ENCODE measurements at regions not wholly inside any gene's neighbourhood (a gene's known extent, or its start where the extent isn't known, plus 50 kb on each side); places are given as distances from the start of the nearest gene placed in this dataset.

DNA sequence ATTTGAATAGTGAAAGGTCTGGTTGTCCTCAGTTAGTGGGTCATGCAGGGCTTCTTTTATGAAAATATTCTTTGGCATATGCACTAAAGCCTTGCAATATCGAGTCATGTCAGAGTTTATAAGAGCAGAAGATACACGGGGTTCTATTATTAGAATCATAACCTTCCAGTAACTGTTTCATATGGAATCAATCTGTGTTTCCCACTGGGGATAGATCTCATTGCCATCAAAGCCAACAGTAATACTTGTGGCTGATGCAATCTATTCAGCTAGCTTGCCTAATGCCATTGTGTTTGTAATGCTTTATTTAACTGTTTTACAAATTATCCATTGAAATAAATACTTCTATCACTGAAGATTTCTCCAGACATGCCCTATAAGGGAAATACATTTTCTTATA lies 746.9 kb upstream of the PCDH9 start (continued):
- TF ChIP-seq ZBTB1 (tag by site-specific recombination; IDR thresholded peaks at IDR 0.05) (no peak), TRIM28 (IDR thresholded peaks at IDR 0.05; ENCODE audit: borderline replicate concordance, low read length) (no peak), ZIC2 (tag by site-specific recombination; IDR thresholded peaks at IDR 0.05) (no peak), PRDM10 (tag by site-specific recombination; IDR thresholded peaks at IDR 0.05) (no peak), ZNF302 (tag by site-specific recombination; IDR thresholded peaks at IDR 0.05; ENCODE audit: low read depth) (no peak)

DNA sequence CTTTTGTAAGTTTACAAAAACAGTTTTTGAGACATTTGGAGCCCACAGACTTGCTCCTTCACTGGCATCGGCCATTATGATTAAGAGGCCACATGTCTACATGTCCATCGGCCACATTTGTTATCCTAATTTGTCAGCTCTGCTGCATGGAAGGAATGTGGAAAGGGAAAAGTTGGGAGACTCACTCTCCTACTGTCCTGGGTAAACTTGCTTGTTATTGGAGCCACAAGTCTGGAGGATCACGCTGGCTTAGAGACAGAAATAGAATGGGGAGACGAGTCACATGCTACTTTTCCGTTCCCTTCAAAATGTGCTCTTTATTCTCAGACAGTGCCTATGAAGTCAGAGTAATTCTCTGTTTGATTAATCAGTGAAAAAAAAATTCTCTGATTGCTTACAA lies 741.2 kb upstream of the PCDH9 start:
- no peaks in the 10 kb centered on the region for H3K9me3 ChIP-seq (ENCODE audit: control insufficient read depth, insufficient read depth, low read depth, low read length)
- ChIA-PET CTCF (interaction anchor here (0.6 kb wide), 1 partner anchor 40 kb away, joined by 3 read pairs; no protein-coding TSS in a partner anchor), POLR2A (no interaction called here)
- no peaks in the 10 kb centered on the region for H3K4me1 ChIP-seq (ENCODE audit: control insufficient read depth, insufficient read depth, low read length)
- H3K4me3 ChIP-seq (ENCODE audit: low read depth, low read length), result no peak overlapping the region
- no peaks in the 10 kb centered on the region for H3K36me3 ChIP-seq (ENCODE audit: control insufficient read depth in 2 of 2, insufficient read depth in 1 of 2, low read length in 2 of 2)
- H3K27ac ChIP-seq (ENCODE audit: extremely low read depth, low read depth, low read length), result no peak overlapping the region
- TF ChIP-seq ZNF398 (tag by site-specific recombination; IDR thresholded peaks at IDR 0.05), result no peak
- TF ChIP-seq INSM2 (tag by site-specific recombination; IDR thresholded peaks at IDR 0.05), result no peak
- TF ChIP-seq ZNF639 (tag by site-specific recombination; IDR thresholded peaks at IDR 0.05), result no peak
- TF ChIP-seq ZNF768 (tag by site-specific recombination; IDR thresholded peaks at IDR 0.05), result no peak
- TF ChIP-seq ZNF629 (tag by site-specific recombination; IDR thresholded peaks at IDR 0.05), result no peak
- TF ChIP-seq ZNF211 (tag by site-specific recombination; IDR thresholded peaks at IDR 0.05; ENCODE audit: low read depth), result no peak
- no peak for TF ChIP-seq ZNF747 (tag by site-specific recombination; IDR thresholded peaks at IDR 0.05)
- no peak for TF ChIP-seq ZBTB17 (tag by site-specific recombination; IDR thresholded peaks at IDR 0.05)
- no peak for TF ChIP-seq ZNF501 (tag by site-specific recombination; IDR thresholded peaks at IDR 0.05)
- TF ChIP-seq ZNF692 (tag by site-specific recombination; IDR thresholded peaks at IDR 0.05), result no peak
- TF ChIP-seq BCL11A (tag by site-specific recombination; IDR thresholded peaks at IDR 0.05; ENCODE audit: low read depth), result no peak
- TF ChIP-seq GFI1B (tag by site-specific recombination; IDR thresholded peaks at IDR 0.05), result no peak
- no peak for TF ChIP-seq ZNF626 (tag by site-specific recombination; IDR thresholded peaks at IDR 0.05)
- no peak for TF ChIP-seq ELK4 (IDR thresholded peaks at IDR 0.05; ENCODE audit: borderline replicate concordance, low read depth, low read length)
- TF ChIP-seq GLI2 (tag by site-specific recombination; IDR thresholded peaks at IDR 0.05; ENCODE audit: borderline replicate concordance, low read depth), result no peak
- TF ChIP-seq ZNF202 (tag by site-specific recombination; IDR thresholded peaks at IDR 0.05; ENCODE audit: borderline replicate concordance), result no peak
- no peak for TF ChIP-seq ZFP3 (tag by site-specific recombination; IDR thresholded peaks at IDR 0.05; ENCODE audit: low read depth)
